ENCODE measurements at regions not wholly inside any gene's neighbourhood (a gene's known extent, or its start where the extent isn't known, plus 50 kb on each side); places are given as distances from the start of the nearest gene placed in this dataset.

DNA sequence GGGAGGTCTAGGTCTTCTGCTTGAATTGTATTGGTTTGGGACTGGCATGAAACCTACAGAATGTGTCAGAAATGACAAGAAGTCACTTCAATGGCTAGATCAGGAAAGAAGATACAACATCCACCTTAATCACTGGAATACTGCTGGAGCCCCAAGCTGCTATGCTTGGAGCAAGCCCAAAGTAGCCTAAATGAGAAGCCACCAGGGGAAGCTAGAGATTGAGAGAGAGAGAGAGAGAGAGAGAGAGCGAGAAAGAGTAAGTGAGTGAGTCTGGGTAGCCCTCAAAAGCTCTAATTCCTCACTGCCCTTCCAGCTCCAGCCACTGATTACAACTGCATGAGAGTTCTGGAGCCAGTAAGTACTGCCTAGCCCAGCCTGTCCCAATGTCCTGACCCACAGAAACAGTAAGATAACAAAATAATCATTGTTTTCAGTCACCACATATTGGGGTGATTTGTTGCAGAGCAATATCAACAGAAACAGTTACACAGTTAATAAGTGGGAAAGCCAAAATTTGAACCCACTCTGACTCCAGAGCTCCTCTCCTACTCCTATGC, 529.2 kb upstream of the GOLIM4 start:
- no peak for TF ChIP-seq EZH2 (IDR thresholded peaks at IDR 0.05; ENCODE audit: insufficient read depth, poor library complexity, severe bottlenecking)
- no peak for TF ChIP-seq EZH2phosphoT487 (IDR thresholded peaks at IDR 0.05; ENCODE audit: insufficient read depth, low read depth)

Measured in GM23248 (cell line).